Dendritic cell treated with granulocyte-macrophage colony-stimulating factor and Interleukin-4, amounts not matched to agents 40 ng/mL and 50 ng/mL, for 4 days (primary cell): ENCODE measurements at regions not wholly inside any gene's neighbourhood (a gene's known extent, or its start where the extent isn't known, plus 50 kb on each side); places are given as distances from the start of the nearest gene placed in this dataset.
"Not testable (repeated sequence)": the region's sequence is repeated elsewhere in the genome, so short reads cannot be mapped to it uniquely, and the experiment has no call there.

ENCODE experiments used
- H3K27ac Mint-ChIP-seq: one replicate; pipeline ENCODE4 v1.8.0; 2022; ENCODE audit warnings: mild to moderate bottlenecking, mixed read lengths
- H3K27me3 Mint-ChIP-seq: one replicate; pipeline ENCODE4 v1.8.0; 2022; ENCODE audit warnings: mild to moderate bottlenecking, mixed read lengths
- H3K36me3 Mint-ChIP-seq: one replicate; pipeline ENCODE4 v1.8.0; 2022; ENCODE audit warnings: low read depth, mixed read lengths
- H3K4me1 Mint-ChIP-seq: one replicate; pipeline ENCODE4 v1.8.0; 2022; ENCODE audit warnings: low read depth, mixed read lengths
- H3K4me3 Mint-ChIP-seq: one replicate; pipeline ENCODE4 v1.8.0; 2022; ENCODE audit warnings: mild to moderate bottlenecking, moderate library complexity, mixed read lengths
- H3K9me3 Mint-ChIP-seq: one replicate; pipeline ENCODE4 v1.8.0; 2022; ENCODE audit warnings: mixed read lengths
- intact Hi-C: fragments of 100-400 bp; cut with micrococcal nuclease; formaldehyde crosslinking; loops from one replicate; pipeline ENCODE4 v1.15.0; 2022

GRCh38 chr9:61628951-61629350, 439.1 kb downstream of the SPATA31A7 start:
- not testable (repeated sequence) for H3K36me3 Mint-ChIP-seq, H3K4me3 Mint-ChIP-seq, H3K27ac Mint-ChIP-seq

DNA sequence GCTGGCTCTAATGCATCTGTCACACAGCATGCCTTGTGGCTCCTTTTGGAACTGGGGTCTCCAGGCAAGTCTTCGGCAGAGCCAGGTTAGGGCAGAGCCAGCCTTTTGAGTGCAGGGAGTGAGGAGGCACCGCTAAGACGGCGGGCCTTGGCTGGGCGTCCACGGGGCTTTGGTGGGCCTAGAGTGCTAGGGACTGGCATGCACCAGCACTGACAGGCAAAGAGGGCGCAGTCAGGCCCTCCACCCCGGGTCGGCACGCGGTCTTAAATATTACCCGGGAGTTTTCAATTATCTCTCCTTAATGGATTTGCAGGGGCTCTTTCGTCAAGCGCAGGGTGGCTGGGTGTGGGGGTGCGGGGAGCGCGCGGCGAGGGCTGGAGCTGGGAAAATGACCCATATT, 444.4 kb downstream of the SPATA31A7 start:
- H3K27ac Mint-ChIP-seq, result no peak overlapping the region

More at GRCh38 chr9:61628951-61629350, 439.1 kb downstream of the SPATA31A7 start:
- intact Hi-C loops, H3K9me3 Mint-ChIP-seq, H3K4me1 Mint-ChIP-seq, H3K27me3 Mint-ChIP-seq: not testable (repeated sequence)

GRCh38 chr9:61664232-61664631, 474.4 kb downstream of the SPATA31A7 start:
- intact Hi-C loops, H3K36me3 Mint-ChIP-seq, H3K4me3 Mint-ChIP-seq, H3K4me1 Mint-ChIP-seq, H3K27ac Mint-ChIP-seq, H3K27me3 Mint-ChIP-seq: not testable (repeated sequence)
- peaks cover 36% of the 10 kb centered on the region for H3K9me3 Mint-ChIP-seq

More for the DNA sequence above, 444.4 kb downstream of the SPATA31A7 start:
- Mint-ChIP-seq H3K27me3 (no peaks in the 10 kb centered on the region), H3K4me3 (no peak overlapping the region), H3K9me3 (no peaks in the 10 kb centered on the region), H3K36me3 (no peaks in the 10 kb centered on the region), H3K4me1 (no peaks in the 10 kb centered on the region)
- intact Hi-C loops, result no loop called here

GRCh38 chr9:61665330-61665751, 475.5 kb downstream of the SPATA31A7 start:
- intact Hi-C loops, result no loop called here
- H3K4me3 Mint-ChIP-seq, result no peak overlapping the region
- no peak overlapping the region for H3K27ac Mint-ChIP-seq
- H3K9me3 Mint-ChIP-seq, result peaks cover 48% of the 10 kb centered on the region
- H3K27me3 Mint-ChIP-seq, result no peaks in the 10 kb centered on the region
- H3K4me1 Mint-ChIP-seq, result no peaks in the 10 kb centered on the region
- no peaks in the 10 kb centered on the region for H3K36me3 Mint-ChIP-seq

DNA sequence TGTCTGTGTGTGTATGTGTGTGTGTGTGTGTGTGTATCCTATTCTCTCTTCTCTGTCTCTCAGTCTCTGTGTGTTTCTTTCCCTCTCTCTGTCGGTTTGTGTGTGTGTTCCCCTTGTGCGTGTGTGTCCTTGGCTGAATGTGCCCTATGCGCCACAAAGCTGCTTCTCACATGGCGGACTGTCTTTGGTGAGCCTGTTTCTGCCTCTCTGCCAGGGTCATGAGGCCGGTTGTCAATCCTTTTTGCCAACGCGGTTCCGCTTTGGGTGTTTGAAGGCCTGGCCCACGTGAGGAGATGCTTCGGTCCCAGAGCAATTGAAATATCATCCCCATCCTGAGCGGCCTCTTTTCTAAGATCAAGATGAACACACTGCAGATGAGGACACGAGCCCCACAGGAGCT, 476.0 kb downstream of the SPATA31A7 start:
- Mint-ChIP-seq H3K9me3 (peaks cover 52% of the 10 kb centered on the region), H3K4me3 (no peak overlapping the region), H3K4me1 (no peaks in the 10 kb centered on the region), H3K36me3 (no peaks in the 10 kb centered on the region), H3K27me3 (no peaks in the 10 kb centered on the region), H3K27ac (no peak overlapping the region)
- intact Hi-C loops, result no loop called here

DNA sequence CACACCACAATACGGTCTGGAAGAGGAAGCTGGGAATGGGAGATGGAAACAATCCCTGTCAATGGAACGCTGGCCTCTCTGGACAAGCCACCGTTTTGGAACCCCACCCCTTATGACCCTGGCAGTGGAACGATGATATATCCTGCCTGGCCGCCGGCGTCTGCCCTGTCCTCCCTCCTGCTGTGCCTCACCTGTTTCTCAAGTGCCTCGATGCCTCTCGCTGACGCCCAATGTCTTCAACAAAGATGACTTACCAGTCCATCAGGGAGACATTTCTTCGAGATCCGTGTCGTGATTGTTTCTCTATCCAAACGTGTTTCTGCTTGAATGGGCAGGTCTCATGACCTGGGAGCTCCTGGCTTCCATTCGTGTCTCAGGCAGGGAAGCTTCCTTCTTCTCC, 476.5 kb downstream of the SPATA31A7 start:
- intact Hi-C loops, result no loop called here
- no peaks in the 10 kb centered on the region for H3K4me1 Mint-ChIP-seq
- H3K9me3 Mint-ChIP-seq, result peaks cover 57% of the 10 kb centered on the region
- H3K36me3 Mint-ChIP-seq, result no peaks in the 10 kb centered on the region
- no peak overlapping the region for H3K27ac Mint-ChIP-seq
- no peak overlapping the region for H3K4me3 Mint-ChIP-seq
- H3K27me3 Mint-ChIP-seq, result no peaks in the 10 kb centered on the region

DNA sequence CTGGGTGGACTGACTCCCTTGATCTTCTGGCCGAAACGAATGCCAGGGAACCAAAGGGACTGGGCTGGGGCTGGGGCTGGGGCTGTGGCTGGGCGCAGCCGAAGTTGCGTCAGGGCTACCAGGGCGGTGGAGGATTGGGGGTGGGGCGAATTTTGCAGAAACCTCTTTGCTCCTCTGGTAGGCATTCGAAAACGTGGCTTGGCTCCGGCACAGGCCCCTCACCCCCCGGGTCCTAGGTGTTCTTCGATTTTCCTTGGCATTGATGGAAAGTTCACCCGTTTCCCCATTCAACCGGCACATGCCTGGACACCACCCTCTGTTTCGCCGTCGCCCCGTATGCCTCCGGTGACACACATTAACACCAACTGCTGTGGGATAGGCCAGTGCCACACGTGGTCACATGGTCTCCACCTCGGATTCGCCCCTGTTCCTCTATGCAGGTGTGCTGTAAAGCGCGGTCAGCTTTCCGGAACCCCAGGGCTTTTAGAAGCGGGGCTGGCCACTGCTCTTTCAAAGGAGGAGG, 477.1 kb downstream of the SPATA31A7 start:
- no peaks in the 10 kb centered on the region for H3K36me3 Mint-ChIP-seq
- H3K4me3 Mint-ChIP-seq, result no peak overlapping the region
- intact Hi-C loops, result no loop called here
- H3K4me1 Mint-ChIP-seq, result no peaks in the 10 kb centered on the region
- no peak overlapping the region for H3K27ac Mint-ChIP-seq
- H3K9me3 Mint-ChIP-seq, result peaks cover 63% of the 10 kb centered on the region
- H3K27me3 Mint-ChIP-seq, result no peaks in the 10 kb centered on the region

GRCh38 chr9:61667559-61668121, 477.8 kb downstream of the SPATA31A7 start:
- H3K9me3 Mint-ChIP-seq, result peaks cover 71% of the 10 kb centered on the region

DNA sequence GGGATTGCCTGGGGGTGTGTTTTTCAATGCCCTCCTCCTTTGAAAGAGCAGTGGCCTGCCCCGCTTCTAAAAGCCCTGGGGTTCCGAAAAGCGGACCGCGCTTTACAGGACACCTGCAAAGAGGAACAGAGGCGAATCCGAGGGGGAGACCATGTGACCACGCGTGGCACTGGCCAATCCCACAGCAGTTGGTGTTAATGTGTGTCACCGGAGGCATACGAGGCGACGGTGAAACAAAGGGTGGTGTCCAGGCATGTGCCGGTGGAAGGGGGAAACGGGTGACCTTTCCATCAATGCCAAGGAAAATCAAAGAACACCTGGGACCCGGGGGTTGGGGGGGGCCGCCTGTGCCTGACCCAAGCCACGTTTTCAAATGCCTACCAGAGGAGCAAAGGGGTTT, 478.4 kb downstream of the SPATA31A7 start:
- peaks cover 76% of the 10 kb centered on the region for H3K9me3 Mint-ChIP-seq
- H3K4me3 Mint-ChIP-seq, H3K36me3 Mint-ChIP-seq, H3K27ac Mint-ChIP-seq, intact Hi-C loops, H3K4me1 Mint-ChIP-seq, H3K27me3 Mint-ChIP-seq: not testable (repeated sequence)

More at GRCh38 chr9:61667559-61668121, 477.8 kb downstream of the SPATA31A7 start:
- Mint-ChIP-seq H3K4me3 (no peak overlapping the region), H3K27me3 (no peaks in the 10 kb centered on the region), H3K4me1 (no peaks in the 10 kb centered on the region), H3K36me3 (no peaks in the 10 kb centered on the region), H3K27ac (no peak overlapping the region)
- intact Hi-C loops, result no loop called here

- intact Hi-C loops, result no loop called here
- Mint-ChIP-seq H3K36me3 (no peaks in the 10 kb centered on the region), H3K9me3 (peaks cover 83% of the 10 kb centered on the region), H3K4me3 (no peak overlapping the region), H3K27ac (no peak overlapping the region), H3K4me1 (no peaks in the 10 kb centered on the region), H3K27me3 (no peaks in the 10 kb centered on the region)
These were observed 479.0 kb downstream of the SPATA31A7 start for GRCh38 chr9:61668846-61669245.

GRCh38 chr9:61669352-61669751, 479.5 kb downstream of the SPATA31A7 start:
- intact Hi-C loops, result no loop called here
- Mint-ChIP-seq H3K4me3 (no peak overlapping the region), H3K9me3 (peaks cover 88% of the 10 kb centered on the region), H3K27ac (no peak overlapping the region), H3K27me3 (no peaks in the 10 kb centered on the region), H3K36me3 (no peaks in the 10 kb centered on the region), H3K4me1 (no peaks in the 10 kb centered on the region)

GRCh38 chr9:61669831-61670505, 480.1 kb downstream of the SPATA31A7 start:
- H3K27me3 Mint-ChIP-seq, H3K4me3 Mint-ChIP-seq, H3K27ac Mint-ChIP-seq, H3K4me1 Mint-ChIP-seq, intact Hi-C loops, H3K36me3 Mint-ChIP-seq: not testable (repeated sequence)
- peaks cover 94% of the 10 kb centered on the region for H3K9me3 Mint-ChIP-seq

- Mint-ChIP-seq H3K9me3 (peaks cover 95% of the 10 kb centered on the region), H3K36me3 (no peaks in the 10 kb centered on the region), H3K4me3 (no peak overlapping the region), H3K4me1 (no peaks in the 10 kb centered on the region), H3K27me3 (no peaks in the 10 kb centered on the region), H3K27ac (no peak overlapping the region)
- intact Hi-C loops, result no loop called here
These were observed 480.8 kb downstream of the SPATA31A7 start for GRCh38 chr9:61670616-61671015.

DNA sequence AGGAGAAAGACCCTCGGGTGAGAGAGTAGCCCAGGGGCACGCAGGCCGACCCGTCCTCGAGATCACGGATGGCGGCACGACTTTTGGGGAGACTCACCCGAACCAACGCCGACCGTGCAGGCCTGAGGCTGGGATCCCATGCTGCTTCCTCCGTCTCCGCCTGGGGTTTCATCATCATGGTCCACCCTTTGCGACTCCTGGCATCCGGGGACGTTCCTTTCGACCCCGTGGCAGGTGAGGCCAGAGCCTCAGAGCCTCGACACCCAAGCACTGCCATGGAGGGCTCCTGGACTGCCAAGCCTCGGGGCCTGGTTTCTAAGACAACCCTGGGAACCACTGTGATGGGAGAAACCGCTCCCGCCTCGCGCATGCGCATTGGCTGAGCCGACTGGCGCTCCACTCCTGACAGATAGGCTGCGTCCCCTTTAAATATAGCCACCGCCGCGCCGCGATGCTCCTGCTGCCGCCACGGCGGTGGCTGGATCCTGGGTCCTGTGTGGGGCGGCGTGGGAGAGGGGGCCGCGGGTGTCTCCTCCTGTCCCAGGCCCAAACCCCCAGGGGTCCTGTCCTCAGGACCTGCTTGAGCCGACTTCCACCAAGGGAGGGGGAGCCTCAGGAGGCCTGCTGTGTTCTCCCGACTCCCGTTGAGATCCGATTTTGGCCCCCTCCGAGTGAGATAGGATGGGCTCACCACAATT, 481.6 kb downstream of the SPATA31A7 start:
- intact Hi-C loops, result no loop called here
- no peaks in the 10 kb centered on the region for H3K27me3 Mint-ChIP-seq
- H3K36me3 Mint-ChIP-seq, result no peaks in the 10 kb centered on the region
- H3K4me1 Mint-ChIP-seq, result no peaks in the 10 kb centered on the region
- H3K4me3 Mint-ChIP-seq, result no peak overlapping the region
- no peak overlapping the region for H3K27ac Mint-ChIP-seq
- peaks cover 87% of the 10 kb centered on the region for H3K9me3 Mint-ChIP-seq
